OCI-LY3 (cell line): ENCODE measurements at regions not wholly inside any gene's neighbourhood (a gene's known extent, or its start where the extent isn't known, plus 50 kb on each side); places are given as distances from the start of the nearest gene placed in this dataset.
A peak's percentile ranks its signal among the peaks of the same experiment; 100 is the strongest.

ENCODE experiments used
- H2AFZ ChIP-seq: fragments of 200-600, 300-600 bp; shearing (Covaris generic); 2 replicates; pipeline ENCODE4 v1.6.0; 2014; ENCODE audit warnings: antibody characterized with exemption, low read depth, low read length
- H3K27ac ChIP-seq: fragments of 200-600, 300-600 bp; sonication (generic); 2 replicates; pipeline ENCODE4 v1.5.1; 2014; ENCODE audit warnings: mild to moderate bottlenecking, low read length, moderate library complexity, mixed read lengths
- H3K27me3 ChIP-seq: fragments of 200-600, 300-600 bp; sonication (generic); 2 replicates; pipeline ENCODE4 v1.6.1; 2014; ENCODE audit warnings: low read depth, low read length, mixed read lengths
- H3K36me3 ChIP-seq: fragments of 200-600, 300-600 bp; sonication (generic); replicated peaks from 2 replicates; pipeline ENCODE3; 2014; ENCODE audit warnings: low read depth, low read length, mixed read lengths
- H3K4me1 ChIP-seq: fragments of 300-600, 200-600 bp; sonication (generic); 2 replicates; pipeline ENCODE4 v1.6.1; 2014; ENCODE audit warnings: low read length, mixed read lengths
- H3K4me2 ChIP-seq: fragments of 200-600, 300-600 bp; sonication (generic); 2 replicates; pipeline ENCODE4 v1.6.1; 2014; ENCODE audit warnings: low read length, mixed read lengths
- H3K4me3 ChIP-seq: fragments of 300-600, 200-600 bp; sonication (generic); 2 replicates; pipeline ENCODE4 v1.5.1; 2014; ENCODE audit warnings: antibody characterized with exemption, mild to moderate bottlenecking, low read length, moderate library complexity
- H3K79me2 ChIP-seq: fragments of 300-600, 200-600 bp; shearing (Covaris generic); 2 replicates; pipeline ENCODE4 v1.6.1; 2014; ENCODE audit warnings: mild to moderate bottlenecking, low read length, mixed read lengths
- H3K9ac ChIP-seq: fragments of 300-600, 200-600 bp; shearing (Covaris generic); 2 replicates; pipeline ENCODE4 v1.6.0; 2014; ENCODE audit warnings: mild to moderate bottlenecking, low read length, moderate library complexity
- H3K9me3 ChIP-seq: fragments of 200-600, 300-600 bp; shearing (Covaris generic); 2 replicates; pipeline ENCODE4 v1.6.1; 2014; ENCODE audit warnings: low read length, mixed read lengths; ENCODE audit not compliant: insufficient read depth
- H4K20me1 ChIP-seq: fragments of 200-600, 300-600 bp; sonication (generic); 2 replicates; pipeline ENCODE4 v1.6.1; 2016; ENCODE audit warnings: low read length, mixed read lengths; ENCODE audit not compliant: insufficient read depth
- EZH2phosphoT487 ChIP-seq: fragments of 200-600 bp; shearing (Covaris generic); IDR thresholded peaks from 2 replicates; pipeline ENCODE4 v1.6.1; 2018; ENCODE audit warnings: antibody characterized with exemption, mixed run types, low read depth
- TF ChIP-seq, protein P1 (sequence below): fragments of 200-600, 300-600 bp; sonication (generic); IDR thresholded peaks from 2 replicates; pipeline ENCODE4 v1.5.1; 2014; ENCODE audit warnings: antibody characterized with exemption, low read length, low read depth

DNA sequence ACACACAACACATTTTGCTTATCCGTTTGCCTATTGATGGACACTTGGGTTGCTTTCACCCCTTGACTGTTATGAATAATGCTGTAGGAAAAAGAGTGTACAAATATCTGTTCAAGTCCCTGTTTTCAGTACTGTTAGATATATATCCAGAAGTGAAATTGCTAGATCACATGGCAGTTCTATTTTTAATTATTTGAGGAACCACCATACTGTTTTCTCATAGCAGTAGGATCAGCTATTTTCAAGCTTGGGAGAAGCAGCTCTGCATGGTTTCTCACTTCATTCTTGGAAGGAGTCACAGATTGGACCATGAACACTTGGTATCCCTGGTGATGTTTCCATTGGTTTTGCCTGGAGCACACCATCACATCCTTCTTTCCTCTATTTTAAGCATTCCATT is 114.4 kb upstream of the ZP4 start:
- TF ChIP-seq EZH2phosphoT487, result no peak
- TF ChIP-seq, protein P1, sequence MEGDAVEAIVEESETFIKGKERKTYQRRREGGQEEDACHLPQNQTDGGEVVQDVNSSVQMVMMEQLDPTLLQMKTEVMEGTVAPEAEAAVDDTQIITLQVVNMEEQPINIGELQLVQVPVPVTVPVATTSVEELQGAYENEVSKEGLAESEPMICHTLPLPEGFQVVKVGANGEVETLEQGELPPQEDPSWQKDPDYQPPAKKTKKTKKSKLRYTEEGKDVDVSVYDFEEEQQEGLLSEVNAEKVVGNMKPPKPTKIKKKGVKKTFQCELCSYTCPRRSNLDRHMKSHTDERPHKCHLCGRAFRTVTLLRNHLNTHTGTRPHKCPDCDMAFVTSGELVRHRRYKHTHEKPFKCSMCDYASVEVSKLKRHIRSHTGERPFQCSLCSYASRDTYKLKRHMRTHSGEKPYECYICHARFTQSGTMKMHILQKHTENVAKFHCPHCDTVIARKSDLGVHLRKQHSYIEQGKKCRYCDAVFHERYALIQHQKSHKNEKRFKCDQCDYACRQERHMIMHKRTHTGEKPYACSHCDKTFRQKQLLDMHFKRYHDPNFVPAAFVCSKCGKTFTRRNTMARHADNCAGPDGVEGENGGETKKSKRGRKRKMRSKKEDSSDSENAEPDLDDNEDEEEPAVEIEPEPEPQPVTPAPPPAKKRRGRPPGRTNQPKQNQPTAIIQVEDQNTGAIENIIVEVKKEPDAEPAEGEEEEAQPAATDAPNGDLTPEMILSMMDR, result no peak
- Histone ChIP-seq H3K4me1 (peaks cover 27% of the 10 kb centered on the region), H2AFZ (no peak overlapping the region), H3K4me3 (no peak overlapping the region), H3K27ac (no peak overlapping the region), H3K27me3 (no peaks in the 10 kb centered on the region), H3K4me2 (0 out of 2 replicates have a peak overlapping the region, but pooled peaks have one; percentile 11), H3K36me3 (peaks cover 3% of the 10 kb centered on the region), H3K9me3 (no peaks in the 10 kb centered on the region), H3K9ac (no peak overlapping the region), H3K79me2 (no peaks in the 10 kb centered on the region), H4K20me1 (no peaks in the 10 kb centered on the region)

- Histone ChIP-seq H2AFZ (no peak overlapping the region), H4K20me1 (no peaks in the 10 kb centered on the region), H3K4me1 (peaks cover 25% of the 10 kb centered on the region), H3K9ac (no peak overlapping the region), H3K79me2 (no peaks in the 10 kb centered on the region), H3K27ac (no peak overlapping the region), H3K27me3 (no peaks in the 10 kb centered on the region), H3K4me2 (no peak overlapping the region), H3K4me3 (no peak overlapping the region), H3K9me3 (no peaks in the 10 kb centered on the region), H3K36me3 (peaks cover 3% of the 10 kb centered on the region)
- no peak for TF ChIP-seq EZH2phosphoT487
- TF ChIP-seq, protein P1, result no peak
These were observed 111.1 kb upstream of the ZP4 start for GRCh38 chr1:238001818-238002217.

- Histone ChIP-seq H3K4me1 (0 out of 2 replicates have a peak, but pooled peaks cover 5% of the 10 kb centered on the region), H4K20me1 (no peaks in the 10 kb centered on the region), H2AFZ (no peak overlapping the region), H3K9me3 (no peaks in the 10 kb centered on the region), H3K9ac (no peak overlapping the region), H3K4me3 (no peak overlapping the region), H3K79me2 (no peaks in the 10 kb centered on the region), H3K27ac (no peak overlapping the region), H3K4me2 (no peak overlapping the region), H3K36me3 (peaks cover 2% of the 10 kb centered on the region), H3K27me3 (no peaks in the 10 kb centered on the region)
- no peak for TF ChIP-seq EZH2phosphoT487
- TF ChIP-seq, protein P1, result no peak
These were observed 108.8 kb upstream of the ZP4 start for GRCh38 chr1:237999426-238000052.

GRCh38 chr1:237998581-237998980 is 107.9 kb upstream of the ZP4 start:
- Histone ChIP-seq H3K36me3 (no peaks in the 10 kb centered on the region), H3K27me3 (no peaks in the 10 kb centered on the region), H3K4me1 (0 out of 2 replicates have a peak, but pooled peaks cover 4% of the 10 kb centered on the region), H2AFZ (no peak overlapping the region), H4K20me1 (no peaks in the 10 kb centered on the region), H3K79me2 (no peaks in the 10 kb centered on the region), H3K9me3 (no peaks in the 10 kb centered on the region), H3K9ac (no peak overlapping the region), H3K27ac (no peak overlapping the region), H3K4me2 (no peak overlapping the region), H3K4me3 (no peak overlapping the region)
- TF ChIP-seq EZH2phosphoT487, result no peak
- TF ChIP-seq, protein P1, result no peak
